ENCODE measurements at regions not wholly inside any gene's neighbourhood (a gene's known extent, or its start where the extent isn't known, plus 50 kb on each side); places are given as distances from the start of the nearest gene placed in this dataset.

GRCh38 chr16:13839577-13839976 lies 80.4 kb upstream of the ERCC4 start:
- no peak overlapping the region for H2AK9ac ChIP-seq (replicated peaks; ENCODE audit: low read depth, low read length, poor library complexity)
- TF ChIP-seq CHD1 (IDR thresholded peaks at IDR 0.05; ENCODE audit: low read depth, low read length) (no peak), ELK1 (IDR thresholded peaks at IDR 0.05; ENCODE audit: borderline replicate concordance, low read depth, low read length) (no peak), MAFK (IDR thresholded peaks at IDR 0.05; ENCODE audit: low read depth, low read length) (no peak), CEBPB (IDR thresholded peaks at IDR 0.05; ENCODE audit: low read depth, low read length) (no peak), MAZ (IDR thresholded peaks at IDR 0.05; ENCODE audit: borderline replicate concordance, low read depth, low read length) (no peak), MXI1 (IDR thresholded peaks at IDR 0.05; ENCODE audit: borderline replicate concordance, low read depth, low read length) (no peak), BHLHE40 (IDR thresholded peaks at IDR 0.05; ENCODE audit: low read depth, low read length) (no peak), SMC3 (IDR thresholded peaks at IDR 0.05; ENCODE audit: low read depth, low read length) (no peak), FOS (IDR thresholded peaks at IDR 0.05; ENCODE audit: low read depth, low read length) (no peak), NFE2L2 (IDR thresholded peaks at IDR 0.05; ENCODE audit: low read depth, low read length) (no peak), RCOR1 (IDR thresholded peaks at IDR 0.05; ENCODE audit: insufficient replicate concordance, low read length) (no peak), USF2 (IDR thresholded peaks at IDR 0.05; ENCODE audit: low read depth, low read length) (no peak), POLR2A (IDR thresholded peaks at IDR 0.05; ENCODE audit: low read depth, low read length) (no peak), RAD21 (IDR thresholded peaks at IDR 0.05; ENCODE audit: low read length) (no peak), RFX5 (IDR thresholded peaks at IDR 0.05; ENCODE audit: low read depth, low read length) (no peak), CTCF (conservative IDR thresholded peaks at IDR 0.05; ENCODE audit: low read depth, low read length) (no peak)
- no peak overlapping the region for H3K18ac ChIP-seq (ENCODE audit: low read depth, low read length)
- no peak overlapping the region for H3K4me2 ChIP-seq (ENCODE audit: low read depth, low read length)
- no peak overlapping the region for H4K91ac ChIP-seq (ENCODE audit: insufficient read depth, low read depth, low read length)
- H3K14ac ChIP-seq (replicated peaks; ENCODE audit: low read depth, low read length) = no peak overlapping the region
- CTCF ChIA-PET = interaction anchor here (0.6 kb wide), 1 partner anchor 433 kb away, joined by 6 read pairs; no protein-coding TSS in a partner anchor
- no peak overlapping the region for H2BK5ac ChIP-seq (ENCODE audit: low read depth, low read length, poor library complexity, severe bottlenecking)
- no peak overlapping the region for H3K27ac ChIP-seq (ENCODE audit: insufficient read depth, low read length)
- H3K4me1 ChIP-seq (ENCODE audit: control insufficient read depth, insufficient read depth, low read length) = no peaks in the 10 kb centered on the region
- BruUV-seq (replicated peaks) = no TSS peak
- H4K20me1 ChIP-seq (ENCODE audit: insufficient read depth, low read length) = no peaks in the 10 kb centered on the region
- intact Hi-C loops (cut with micrococcal nuclease) = no loop called here
- 70% methylated on average over 2 of the region's 3 CpGs; no CpG with 5 or more reads in 1 of the 2 experiments for WGBS, 2 experiments (ENCODE audit: extremely low coverage in 2 of 2, insufficient read length in 1 of 2)
- POLR2A ChIA-PET (ENCODE audit: unreplicated experiment) = no interaction called here
- H3K79me1 ChIP-seq (ENCODE audit: low read depth in 1 of 2, low read length in 2 of 2) = no peaks in the 10 kb centered on the region
- H3K9ac ChIP-seq (ENCODE audit: low read depth, low read length) = no peak overlapping the region
- no peak overlapping the region for H2AK5ac ChIP-seq (ENCODE audit: low read depth, low read length)
- no peak overlapping the region for H4K8ac ChIP-seq (ENCODE audit: low read depth in 2 of 2, low read length in 2 of 2)
- in situ Hi-C loops (cut with MboI; ENCODE audit: low sequenced_read_pairs) = no loop called here
- ATAC-seq (ENCODE audit: low read depth) (no peak), DNase-seq (no peak)
- no peak overlapping the region for H3K4ac ChIP-seq (ENCODE audit: low read depth, low read length)
- no peaks in the 10 kb centered on the region for H3K27me3 ChIP-seq (ENCODE audit: control insufficient read depth, insufficient read depth, low read length)
- no peaks in the 10 kb centered on the region for H3K36me3 ChIP-seq (ENCODE audit: control insufficient read depth, insufficient read depth, low read length)
- H4K5ac ChIP-seq (ENCODE audit: low read depth, low read length) = no peak overlapping the region
- H3K23ac ChIP-seq (ENCODE audit: low read depth, low read length) = no peak overlapping the region
- H2AFZ ChIP-seq (replicated peaks; ENCODE audit: low read length, poor library complexity) = no peak overlapping the region
- no peak overlapping the region for H2BK20ac ChIP-seq (ENCODE audit: low read depth, low read length)
- H3K56ac ChIP-seq (ENCODE audit: extremely low read depth, insufficient read depth, low read length) = no peak overlapping the region
- no peak overlapping the region for H2BK15ac ChIP-seq (ENCODE audit: low read depth, low read length)
- H3K9me3 ChIP-seq (ENCODE audit: control insufficient read depth, insufficient read depth, low read length) = peaks cover 4% of the 10 kb centered on the region; the same call in 1 of the 2 replicates
- no peak overlapping the region for H3K4me3 ChIP-seq (ENCODE audit: insufficient read depth, low read depth, low read length)
- dilution Hi-C loops (cut with HindIII; ENCODE audit: low sequenced_read_pairs, unreplicated experiment) = no loop called here
- no peak overlapping the region for H2BK120ac ChIP-seq (ENCODE audit: low read depth, low read length)
- H3K9me1 ChIP-seq (ENCODE audit: insufficient read depth, low read length) = no peaks in the 10 kb centered on the region

Measured in IMR-90 (cell line).